ENCODE measurements at regions not wholly inside any gene's neighbourhood (a gene's known extent, or its start where the extent isn't known, plus 50 kb on each side); places are given as distances from the start of the nearest gene placed in this dataset.

DNA sequence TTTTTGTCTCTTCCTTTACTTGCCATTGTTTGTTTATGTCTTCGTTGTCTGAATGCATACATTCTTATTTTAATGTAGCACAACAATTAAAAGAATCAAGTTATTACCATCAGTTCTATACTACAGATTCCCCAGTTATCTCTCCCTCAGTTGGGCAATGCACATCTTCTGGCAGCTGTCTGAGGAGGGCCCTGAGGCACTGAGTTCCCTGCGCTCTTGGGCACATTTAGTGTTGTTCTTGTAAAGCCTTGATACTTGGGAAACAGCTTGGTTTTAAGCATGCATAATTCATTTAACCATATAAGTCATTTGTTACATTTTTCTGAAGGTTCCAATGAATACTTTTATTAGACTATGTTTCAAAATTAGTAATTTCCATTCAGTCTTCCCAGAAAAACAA lies 117.9 kb downstream of the C6orf118 start:
- H3K27me3 ChIP-seq (ENCODE audit: insufficient read depth, low read depth), result no peaks in the 10 kb centered on the region
- no peaks in the 10 kb centered on the region for H4K20me1 ChIP-seq (ENCODE audit: insufficient read depth)
- no peak overlapping the region for H3K9ac ChIP-seq
- no peak overlapping the region for H3K27ac ChIP-seq
- H3K4me3 ChIP-seq (IDR thresholded peaks at IDR 0.05; ENCODE audit: insufficient read depth, low read depth, low read length), result no peak overlapping the region
- no peak overlapping the region for H3K4me2 ChIP-seq
- H2AFZ ChIP-seq (ENCODE audit: low read depth), result no peak overlapping the region
- no peaks in the 10 kb centered on the region for H3K79me2 ChIP-seq (ENCODE audit: insufficient read depth, low read depth)
- no peaks in the 10 kb centered on the region for H3K36me3 ChIP-seq (ENCODE audit: insufficient read depth)
- no peaks in the 10 kb centered on the region for H3K4me1 ChIP-seq (ENCODE audit: low read depth, poor library complexity, severe bottlenecking)
- TF ChIP-seq, protein P1, sequence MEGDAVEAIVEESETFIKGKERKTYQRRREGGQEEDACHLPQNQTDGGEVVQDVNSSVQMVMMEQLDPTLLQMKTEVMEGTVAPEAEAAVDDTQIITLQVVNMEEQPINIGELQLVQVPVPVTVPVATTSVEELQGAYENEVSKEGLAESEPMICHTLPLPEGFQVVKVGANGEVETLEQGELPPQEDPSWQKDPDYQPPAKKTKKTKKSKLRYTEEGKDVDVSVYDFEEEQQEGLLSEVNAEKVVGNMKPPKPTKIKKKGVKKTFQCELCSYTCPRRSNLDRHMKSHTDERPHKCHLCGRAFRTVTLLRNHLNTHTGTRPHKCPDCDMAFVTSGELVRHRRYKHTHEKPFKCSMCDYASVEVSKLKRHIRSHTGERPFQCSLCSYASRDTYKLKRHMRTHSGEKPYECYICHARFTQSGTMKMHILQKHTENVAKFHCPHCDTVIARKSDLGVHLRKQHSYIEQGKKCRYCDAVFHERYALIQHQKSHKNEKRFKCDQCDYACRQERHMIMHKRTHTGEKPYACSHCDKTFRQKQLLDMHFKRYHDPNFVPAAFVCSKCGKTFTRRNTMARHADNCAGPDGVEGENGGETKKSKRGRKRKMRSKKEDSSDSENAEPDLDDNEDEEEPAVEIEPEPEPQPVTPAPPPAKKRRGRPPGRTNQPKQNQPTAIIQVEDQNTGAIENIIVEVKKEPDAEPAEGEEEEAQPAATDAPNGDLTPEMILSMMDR (conservative IDR thresholded peaks at IDR 0.05; ENCODE audit: low read depth, low read length), result no peak

GRCh38 chr6:165186441-165187205 lies 122.8 kb downstream of the C6orf118 start:
- H3K4me1 ChIP-seq (ENCODE audit: low read depth, poor library complexity, severe bottlenecking), result no peaks in the 10 kb centered on the region
- no peak overlapping the region for H2AFZ ChIP-seq (ENCODE audit: low read depth)
- no peak overlapping the region for H3K27ac ChIP-seq
- H3K36me3 ChIP-seq (ENCODE audit: insufficient read depth), result no peaks in the 10 kb centered on the region
- H3K4me3 ChIP-seq (IDR thresholded peaks at IDR 0.05; ENCODE audit: insufficient read depth, low read depth, low read length), result no peak overlapping the region
- no peaks in the 10 kb centered on the region for H3K79me2 ChIP-seq (ENCODE audit: insufficient read depth, low read depth)
- TF ChIP-seq, protein P1 (conservative IDR thresholded peaks at IDR 0.05; ENCODE audit: low read depth, low read length), result no peak
- H3K4me2 ChIP-seq, result no peak overlapping the region
- H4K20me1 ChIP-seq (ENCODE audit: insufficient read depth), result no peaks in the 10 kb centered on the region
- no peak overlapping the region for H3K9ac ChIP-seq
- no peaks in the 10 kb centered on the region for H3K27me3 ChIP-seq (ENCODE audit: insufficient read depth, low read depth)

- H3K36me3 ChIP-seq (ENCODE audit: insufficient read depth), result no peaks in the 10 kb centered on the region
- no peak overlapping the region for H3K9ac ChIP-seq
- H3K4me3 ChIP-seq (IDR thresholded peaks at IDR 0.05; ENCODE audit: insufficient read depth, low read depth, low read length), result no peak overlapping the region
- TF ChIP-seq, protein P1 (conservative IDR thresholded peaks at IDR 0.05; ENCODE audit: low read depth, low read length), result no peak
- H2AFZ ChIP-seq (ENCODE audit: low read depth), result no peak overlapping the region
- no peaks in the 10 kb centered on the region for H3K79me2 ChIP-seq (ENCODE audit: insufficient read depth, low read depth)
- H3K27ac ChIP-seq, result no peak overlapping the region
- H4K20me1 ChIP-seq (ENCODE audit: insufficient read depth), result no peaks in the 10 kb centered on the region
- H3K4me2 ChIP-seq, result no peak overlapping the region
- H3K27me3 ChIP-seq (ENCODE audit: insufficient read depth, low read depth), result no peaks in the 10 kb centered on the region
- H3K4me1 ChIP-seq (ENCODE audit: low read depth, poor library complexity, severe bottlenecking), result no peaks in the 10 kb centered on the region
These were observed 123.4 kb downstream of the C6orf118 start for GRCh38 chr6:165186041-165186440.

DNA sequence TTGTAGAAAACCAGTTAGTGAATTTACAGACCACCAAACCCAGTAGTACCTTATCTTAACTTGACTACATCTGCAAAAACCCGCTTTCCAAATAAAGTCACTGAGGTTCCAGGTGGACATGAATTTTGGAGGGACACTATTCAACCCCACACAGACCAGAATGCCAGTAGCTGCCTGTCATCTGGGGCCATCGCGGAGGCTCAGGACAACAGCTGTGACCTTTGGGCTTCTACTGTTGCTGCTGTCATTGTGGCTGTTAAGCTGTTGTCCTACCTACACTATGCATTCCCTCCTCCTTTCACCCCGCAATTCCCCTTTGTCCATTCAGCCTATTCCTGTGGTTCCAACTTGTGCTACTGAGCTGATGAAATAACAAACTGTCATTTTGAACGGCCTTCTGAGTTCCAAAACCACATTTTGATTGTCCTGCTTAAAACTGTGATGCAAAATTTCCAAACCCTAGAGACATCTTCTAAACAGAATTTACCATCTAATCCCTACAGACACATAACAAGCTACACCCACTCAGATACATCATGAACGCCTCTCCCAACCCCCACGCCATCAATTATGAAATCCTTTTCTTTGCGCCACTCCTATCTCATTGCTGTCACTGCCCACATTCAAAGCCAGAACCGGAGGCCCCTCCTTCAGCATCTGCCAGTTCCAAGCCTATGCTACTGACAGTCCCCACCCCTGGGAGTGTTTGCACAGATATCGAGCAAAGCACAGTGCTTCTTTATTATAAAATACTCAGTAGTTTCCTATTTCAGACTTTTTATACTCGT lies 125.0 kb downstream of the C6orf118 start:
- Histone ChIP-seq H4K20me1 (ENCODE audit: insufficient read depth) (no peaks in the 10 kb centered on the region), H3K36me3 (ENCODE audit: insufficient read depth) (no peaks in the 10 kb centered on the region), H3K4me3 (IDR thresholded peaks at IDR 0.05; ENCODE audit: insufficient read depth, low read depth, low read length) (no peak overlapping the region), H3K27ac (no peak overlapping the region), H3K79me2 (ENCODE audit: insufficient read depth, low read depth) (no peaks in the 10 kb centered on the region), H3K27me3 (ENCODE audit: insufficient read depth, low read depth) (no peaks in the 10 kb centered on the region), H3K4me2 (no peak overlapping the region), H2AFZ (ENCODE audit: low read depth) (no peak overlapping the region), H3K4me1 (ENCODE audit: low read depth, poor library complexity, severe bottlenecking) (no peaks in the 10 kb centered on the region), H3K9ac (no peak overlapping the region)
- TF ChIP-seq, protein P1 (conservative IDR thresholded peaks at IDR 0.05; ENCODE audit: low read depth, low read length), result no peak
